Posterior cingulate gyrus (tissue), 11 donors: ENCODE measurements at regions not wholly inside any gene's neighbourhood (a gene's known extent, or its start where the extent isn't known, plus 50 kb on each side); places are given as distances from the start of the nearest gene placed in this dataset.
"Not testable (repeated sequence)": the region's sequence is repeated elsewhere in the genome, so short reads cannot be mapped to it uniquely, and the experiment has no call there.

Source experiments
- DNase-seq, 10 donors: peaks; one replicate each; pipeline versions ENCODE4 v3.0.0 to v3.0.0-alpha.2; 2020 to 2021; ENCODE audit warnings: mixed read lengths in 3 of 10
- intact Hi-C: fragments of 100-400 bp; cut with DNase I; formaldehyde crosslinking; loops from one replicate; pipeline ENCODE4 v1.15.1; 2023

DNA sequence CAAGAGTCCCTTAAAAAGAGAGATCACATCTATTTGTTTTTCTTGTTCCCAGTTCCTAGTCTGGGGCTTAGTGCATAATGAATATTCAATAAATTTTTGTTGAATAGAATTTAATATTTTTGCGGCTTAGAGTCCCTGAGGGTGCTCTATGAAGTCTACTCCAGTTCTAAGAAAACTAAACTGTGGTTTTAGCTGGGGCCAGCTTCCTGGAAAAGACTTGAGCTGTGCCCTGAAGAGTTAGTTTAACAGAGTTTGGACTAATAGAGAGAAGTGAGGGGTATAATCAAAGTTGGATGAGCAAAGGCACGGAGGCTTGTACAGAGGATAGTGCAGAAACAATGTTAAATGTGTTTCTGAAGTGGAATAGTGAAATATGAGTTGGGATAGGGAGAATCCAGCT, 168.9 kb downstream of the FASLG start:
- DNase-seq, result no peak
- intact Hi-C loops, result loop anchor here (5.0 to 10.0 kb wide), 2 partner anchors 374 to 997 kb away; partner anchors contain the start of genes CENPL and DARS2

DNA sequence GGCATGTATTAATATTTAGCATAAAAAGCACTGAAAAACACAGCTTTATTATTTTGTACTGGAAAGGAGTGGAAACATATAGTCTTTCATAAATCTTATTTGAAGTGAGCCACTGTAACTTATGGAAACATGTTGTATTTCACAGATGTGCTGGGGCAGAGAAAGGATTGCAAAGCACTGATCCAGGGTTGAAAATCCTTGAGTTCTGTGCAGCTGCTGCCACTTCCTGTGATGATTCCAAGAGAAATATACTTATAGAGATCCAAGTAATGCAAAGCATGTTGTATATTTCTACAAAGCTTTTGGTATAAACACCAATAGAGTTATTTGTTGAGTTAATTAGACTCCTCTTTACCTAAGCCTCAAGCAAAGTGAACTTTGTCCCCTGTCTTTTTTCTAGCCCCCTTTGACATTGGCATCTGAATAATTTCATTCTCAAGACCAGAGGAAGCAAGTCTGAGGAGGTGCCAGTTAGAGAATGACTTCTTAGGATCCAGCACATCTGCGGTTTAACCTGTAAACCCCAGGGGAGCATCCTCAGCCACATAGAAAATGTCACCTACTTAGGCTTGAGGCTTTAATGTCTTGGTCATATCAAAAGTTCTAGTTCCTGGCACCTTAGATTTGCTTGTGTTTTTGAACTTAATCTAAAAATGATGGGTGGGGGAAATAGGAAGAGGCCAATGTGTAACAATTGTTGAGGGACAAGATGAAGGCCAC, 173.3 kb downstream of the FASLG start:
- DNase-seq, result no peak
- intact Hi-C loops, result no loop called here

DNA sequence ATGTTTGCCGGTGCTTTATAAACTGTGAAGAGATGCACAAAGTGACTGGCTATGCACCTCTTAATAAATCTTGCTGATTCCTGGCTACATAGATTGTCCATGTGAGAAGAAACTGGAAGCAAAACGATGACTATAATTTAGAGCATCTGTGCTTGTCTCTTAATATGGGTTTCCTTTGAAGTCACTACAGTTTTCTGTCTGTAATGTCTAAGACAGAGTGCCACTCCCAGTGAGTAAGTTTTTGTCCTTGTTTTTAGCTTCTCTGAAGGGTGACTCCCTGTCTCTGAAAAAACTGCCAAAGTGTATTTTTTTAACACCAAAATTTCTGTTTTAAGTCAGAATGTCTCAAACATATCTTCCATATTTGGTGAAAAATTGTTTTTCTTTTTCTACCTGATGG, 175.1 kb downstream of the FASLG start:
- intact Hi-C loops, result no loop called here
- no peak for DNase-seq

- no peak for DNase-seq
These were observed 175.7 kb downstream of the FASLG start for GRCh38 chr1:172834609-172835008.

DNA sequence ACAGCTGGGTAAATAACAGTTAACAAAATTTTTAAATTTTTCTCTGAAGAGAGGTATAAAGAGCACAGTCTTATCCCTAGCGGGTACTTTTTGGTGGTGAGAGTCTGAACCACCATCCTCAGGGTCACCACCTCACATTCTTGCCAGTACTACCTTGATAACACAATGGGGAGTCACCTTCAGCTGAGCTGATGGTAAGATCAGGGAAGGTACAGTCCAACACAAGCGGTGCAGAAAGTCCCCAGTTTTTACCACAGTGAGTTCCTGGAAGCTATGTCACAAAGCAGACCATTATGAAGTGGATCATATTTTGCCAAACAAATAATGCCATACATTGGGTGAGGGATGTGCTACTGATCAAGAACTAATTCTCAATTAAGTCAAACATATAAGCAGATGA, 176.9 kb downstream of the FASLG start:
- intact Hi-C loops, result no loop called here
- no peak for DNase-seq

More at GRCh38 chr1:172834609-172835008, 175.7 kb downstream of the FASLG start:
- intact Hi-C loops, result no loop called here

DNA sequence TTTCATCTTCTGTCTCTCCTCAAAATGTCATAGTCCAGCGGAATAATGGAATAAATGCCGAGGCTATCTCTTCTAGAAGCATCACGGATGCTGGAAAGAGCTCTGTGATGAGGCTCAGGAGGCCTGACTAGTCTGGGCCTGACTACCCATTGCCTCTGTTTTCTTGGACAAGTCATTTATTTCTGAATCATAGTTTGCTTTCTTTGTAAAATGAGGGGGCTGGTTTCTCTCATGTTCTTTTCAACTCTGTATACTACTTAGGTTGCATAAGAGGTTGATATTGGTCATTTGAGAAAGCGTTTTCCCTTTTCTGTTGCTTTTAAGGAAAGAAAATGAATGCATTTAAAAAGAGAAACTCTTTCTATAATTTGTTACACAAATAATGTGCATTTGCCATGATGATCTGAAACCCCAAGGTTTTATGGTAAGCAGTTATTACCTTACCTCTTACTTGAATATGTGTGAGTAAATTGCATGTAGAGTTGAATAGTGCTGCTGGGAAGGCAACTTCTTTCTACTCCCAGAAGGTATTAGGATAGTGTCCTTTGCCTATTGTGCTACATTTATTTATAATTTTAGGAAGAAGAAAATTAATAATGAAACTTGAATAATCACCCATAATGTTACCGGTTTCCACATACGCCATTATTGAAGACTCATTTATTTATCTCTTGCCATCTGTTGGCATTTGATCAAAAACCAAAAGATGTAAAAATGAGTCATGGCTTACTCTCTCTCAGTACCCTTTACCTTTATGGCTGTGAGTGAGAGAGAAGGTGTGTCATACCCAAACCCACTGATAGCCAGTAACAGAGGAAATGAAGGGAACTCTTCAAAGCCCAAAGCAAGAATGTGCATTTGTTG, 179.1 kb downstream of the FASLG start:
- intact Hi-C loops, result no loop called here
- no peak for DNase-seq

- intact Hi-C loops, result no loop called here
- DNase-seq, result no peak
These were observed 179.9 kb downstream of the FASLG start for GRCh38 chr1:172838680-172839313.

- DNase-seq, intact Hi-C loops: not testable (repeated sequence)
These were observed 180.7 kb downstream of the FASLG start for GRCh38 chr1:172839639-172840038.

DNA sequence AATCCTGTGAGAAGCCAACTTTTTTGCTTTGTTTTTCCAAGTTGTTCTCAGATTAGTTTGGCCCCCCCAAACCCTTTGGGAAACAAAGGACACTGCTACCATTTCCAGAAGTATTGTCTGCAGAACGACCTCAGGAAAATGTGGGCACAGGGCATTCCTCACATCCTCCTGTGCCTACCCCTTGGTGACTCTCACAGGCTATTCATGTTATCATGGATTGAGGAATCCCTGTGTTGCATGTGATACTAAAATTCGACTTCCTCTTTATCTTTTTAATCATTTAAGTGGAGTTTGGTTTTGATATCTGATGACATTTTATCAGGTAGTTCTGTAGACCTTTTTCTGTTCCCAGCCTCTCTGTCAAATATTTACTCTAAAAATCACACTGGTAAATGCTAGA, 184.5 kb downstream of the FASLG start:
- no peak for DNase-seq
- intact Hi-C loops, result no loop called here

DNA sequence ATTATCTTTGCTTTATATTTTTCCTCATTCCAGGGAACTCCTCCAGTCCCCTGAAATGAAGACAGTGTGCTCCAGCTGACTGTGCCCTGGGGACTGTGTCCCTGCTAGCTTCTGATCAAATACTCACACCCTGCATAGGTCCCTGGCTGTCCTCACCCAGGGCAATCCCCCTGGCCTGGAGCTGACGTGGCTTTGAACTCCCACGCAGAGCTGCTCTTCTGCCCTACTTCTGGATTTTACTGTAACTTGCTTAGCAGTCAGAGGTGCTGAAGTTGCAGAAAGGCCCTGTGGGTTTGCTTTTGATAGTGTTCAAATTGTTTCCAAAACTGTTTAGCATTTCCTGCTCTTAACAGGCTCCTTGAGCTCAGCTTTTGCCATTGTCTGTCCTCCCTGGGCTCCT, 186.5 kb downstream of the FASLG start:
- intact Hi-C loops, result no loop called here
- no peak for DNase-seq

DNA sequence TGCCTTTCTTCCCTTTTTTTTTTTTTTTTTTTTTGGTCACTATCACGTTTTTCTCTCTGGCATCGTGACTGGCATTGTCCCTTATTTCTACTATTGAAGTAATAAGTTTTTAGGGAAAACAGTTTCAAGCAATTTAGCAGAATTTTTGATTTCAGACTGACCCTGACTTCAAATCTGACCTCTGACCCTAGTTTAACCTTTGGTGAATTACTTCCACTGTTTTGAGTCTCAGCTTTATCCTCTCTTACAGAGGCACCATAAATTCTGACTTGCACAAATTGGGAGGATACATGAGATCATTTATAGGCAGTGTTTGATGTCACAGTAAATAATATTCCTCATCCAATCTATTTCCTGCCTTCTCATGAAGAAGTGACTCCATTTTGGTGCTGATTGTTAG, 187.0 kb downstream of the FASLG start:
- DNase-seq, result no peak
- intact Hi-C loops, result no loop called here

GRCh38 chr1:172847814-172848213, 188.9 kb downstream of the FASLG start:
- DNase-seq, intact Hi-C loops: not testable (repeated sequence)

DNA sequence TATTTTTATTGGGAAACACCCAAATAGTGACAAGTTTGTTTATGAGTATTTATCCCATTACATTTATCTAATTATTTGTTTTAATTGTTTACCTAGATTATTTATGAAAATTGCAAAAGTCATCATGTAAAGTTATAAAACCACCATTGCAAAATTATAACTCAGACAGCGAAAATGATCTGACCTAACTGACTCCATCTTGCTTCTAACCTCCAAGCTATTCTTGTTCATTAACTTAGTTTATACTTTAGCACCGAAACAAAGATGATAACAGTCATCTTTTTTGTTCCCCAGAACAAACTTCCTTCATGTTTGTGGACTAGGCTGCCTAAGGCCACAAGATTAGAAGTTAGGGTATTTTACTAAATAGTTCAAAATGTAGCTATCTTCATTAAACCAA, 190.8 kb downstream of the FASLG start:
- no peak for DNase-seq
- intact Hi-C loops, result no loop called here

DNA sequence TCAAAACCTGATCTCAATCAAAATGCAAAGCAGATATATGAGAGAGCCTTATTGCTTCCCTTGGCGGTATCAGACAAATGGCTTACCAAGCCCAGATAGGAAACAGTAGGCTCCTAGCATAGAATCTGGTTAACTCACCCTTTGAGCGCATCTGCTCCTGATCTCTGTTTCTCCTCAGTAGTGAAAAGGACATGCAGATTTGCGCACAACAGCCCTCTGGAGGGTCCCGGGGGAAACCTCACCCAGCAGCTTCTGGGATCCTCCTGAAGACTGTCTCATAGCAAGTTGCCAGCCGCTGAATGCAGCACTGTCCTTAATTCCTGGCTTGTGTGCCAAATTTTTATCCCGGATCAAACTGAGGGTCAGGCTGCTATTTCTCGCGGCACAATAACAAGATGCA, 192.2 kb downstream of the FASLG start:
- intact Hi-C loops, result no loop called here
- no peak for DNase-seq

- intact Hi-C loops, result no loop called here
- DNase-seq, result no peak
These were observed 193.0 kb downstream of the FASLG start for GRCh38 chr1:172851856-172852255.

GRCh38 chr1:172855983-172856382, 194.8 kb downstream of the TNFSF18 start:
- DNase-seq, intact Hi-C loops: not testable (repeated sequence)

- DNase-seq, result no peak
- intact Hi-C loops, result no loop called here
These were observed 187.7 kb downstream of the TNFSF18 start for GRCh38 chr1:172863031-172863430.

DNA sequence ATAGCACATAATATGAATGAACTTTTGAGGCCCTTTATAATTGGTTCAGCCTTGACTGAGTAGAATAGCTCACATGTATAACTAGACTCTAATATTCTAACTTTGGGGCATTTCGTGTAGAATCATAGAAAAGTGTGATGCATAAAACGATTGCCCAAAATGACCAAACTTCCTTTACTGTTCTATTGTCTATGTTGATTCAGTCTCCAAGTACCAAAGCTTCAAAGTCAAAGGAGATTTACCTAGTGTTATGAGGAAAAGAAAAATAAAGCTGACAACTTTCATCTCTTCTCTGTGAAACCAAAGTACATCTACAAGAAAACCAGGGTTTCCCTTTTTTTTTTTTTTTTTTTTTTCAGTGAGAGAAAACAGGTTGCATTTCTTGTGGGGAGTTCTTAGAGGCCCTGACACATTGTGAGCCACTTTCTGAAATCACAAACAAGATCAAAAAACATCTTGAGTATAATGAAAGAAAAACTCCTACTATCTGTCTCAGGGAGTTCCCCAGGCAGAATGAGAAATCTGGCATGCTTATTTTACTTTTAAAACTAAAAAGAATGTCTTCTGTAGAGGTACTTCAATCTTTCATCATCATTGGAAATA, 183.4 kb downstream of the TNFSF18 start:
- intact Hi-C loops, result no loop called here
- no peak for DNase-seq

GRCh38 chr1:172870901-172871606, 179.7 kb downstream of the TNFSF18 start:
- intact Hi-C loops, result no loop called here
- no peak for DNase-seq

GRCh38 chr1:172874950-172875349, 175.8 kb downstream of the TNFSF18 start:
- intact Hi-C loops, result no loop called here
- no peak for DNase-seq
